ENCODE measurements at regions not wholly inside any gene's neighbourhood (a gene's known extent, or its start where the extent isn't known, plus 50 kb on each side); places are given as distances from the start of the nearest gene placed in this dataset.

GRCh38 chr4:129335818-129336217, 239.9 kb downstream of the C4orf33 start:
- TF ChIP-seq CTCF (IDR thresholded peaks at IDR 0.05) (no peak), POLR2A (IDR thresholded peaks at IDR 0.05) (no peak), POLR2AphosphoS5 (IDR thresholded peaks at IDR 0.05) (no peak)
